ENCODE measurements at regions not wholly inside any gene's neighbourhood (a gene's known extent, or its start where the extent isn't known, plus 50 kb on each side); places are given as distances from the start of the nearest gene placed in this dataset.
A peak's percentile ranks its signal among the peaks of the same experiment; 100 is the strongest.
"Not testable (repeated sequence)": the region's sequence is repeated elsewhere in the genome, so short reads cannot be mapped to it uniquely, and the experiment has no call there.

DNA sequence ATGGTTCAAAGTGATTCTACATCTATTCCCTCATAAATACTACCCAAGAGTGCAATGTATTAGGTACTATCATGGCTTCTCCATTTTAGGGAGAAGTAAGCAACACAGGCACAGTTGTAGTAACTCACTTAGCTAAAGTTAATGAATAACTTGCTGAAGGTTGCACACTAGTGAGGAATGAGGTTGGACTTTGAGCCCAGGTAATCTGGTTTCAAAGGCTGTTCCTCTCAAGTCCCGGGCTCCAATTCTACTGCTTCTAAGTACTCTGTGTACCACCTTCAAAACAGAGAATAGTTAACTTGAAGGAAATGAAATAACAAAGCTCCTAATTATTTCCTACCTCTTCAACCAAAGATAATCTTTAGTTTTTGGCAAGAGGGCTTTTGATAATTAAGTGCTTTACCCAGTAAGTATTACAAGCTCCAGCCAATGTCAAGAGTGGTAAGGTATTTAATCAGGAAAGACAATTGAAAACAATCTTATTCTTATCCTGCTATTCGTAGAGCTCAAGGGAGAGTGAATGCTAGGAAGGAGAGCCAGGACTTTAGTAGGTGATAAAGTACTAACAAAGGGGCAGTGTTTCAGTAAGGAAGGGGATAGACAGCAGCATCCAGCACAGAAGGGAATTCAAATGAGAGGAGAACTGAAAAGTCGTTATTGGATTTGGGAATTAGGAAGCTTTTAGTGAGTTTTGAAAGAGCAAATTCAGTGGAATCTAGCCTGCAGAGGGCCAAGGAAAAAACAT is 158.2 kb upstream of the PTPRZ1 start:
- ChIA-PET CTCF (interaction anchor here (0.6 kb wide), 1 partner anchor 109 kb away, joined by 3 read pairs; no protein-coding TSS in a partner anchor), POLR2A (no interaction called here)
- H2AFZ ChIP-seq (ENCODE audit: low read depth) = no peak overlapping the region
- H3K9me3 ChIP-seq = no peaks in the 10 kb centered on the region
- WGBS (ENCODE audit: low lambda C conversion rate) = 0% methylated on average over 3 of the region's 3 CpGs
- no peak overlapping the region for H3K4me2 ChIP-seq
- H3K4me3 ChIP-seq (ENCODE audit: low read depth in 2 of 2, low read length in 1 of 2) = no peak overlapping the region
- H3F3A ChIP-seq (replicated peaks; ENCODE audit: insufficient read depth) = no peaks in the 10 kb centered on the region
- H3K9me2 ChIP-seq = no peaks in the 10 kb centered on the region
- no peaks in the 10 kb centered on the region for H3K4me1 ChIP-seq (ENCODE audit: control insufficient read depth in 1 of 2, insufficient read depth in 2 of 2, low read depth in 1 of 2, low read length in 1 of 2)
- H3K9ac ChIP-seq = no peak overlapping the region
- H3K36me3 ChIP-seq (replicated peaks in 1 of 2; ENCODE audit: control insufficient read depth in 1 of 2, insufficient read depth in 2 of 2, low read length in 1 of 2) = no peaks in the 10 kb centered on the region
- TF ChIP-seq, protein P1, sequence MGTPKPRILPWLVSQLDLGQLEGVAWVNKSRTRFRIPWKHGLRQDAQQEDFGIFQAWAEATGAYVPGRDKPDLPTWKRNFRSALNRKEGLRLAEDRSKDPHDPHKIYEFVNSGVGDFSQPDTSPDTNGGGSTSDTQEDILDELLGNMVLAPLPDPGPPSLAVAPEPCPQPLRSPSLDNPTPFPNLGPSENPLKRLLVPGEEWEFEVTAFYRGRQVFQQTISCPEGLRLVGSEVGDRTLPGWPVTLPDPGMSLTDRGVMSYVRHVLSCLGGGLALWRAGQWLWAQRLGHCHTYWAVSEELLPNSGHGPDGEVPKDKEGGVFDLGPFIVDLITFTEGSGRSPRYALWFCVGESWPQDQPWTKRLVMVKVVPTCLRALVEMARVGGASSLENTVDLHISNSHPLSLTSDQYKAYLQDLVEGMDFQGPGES (IDR thresholded peaks at IDR 0.05; ENCODE audit: low read depth, low read length) = no peak
- TF ChIP-seq FOXM1 (IDR thresholded peaks at IDR 0.05; ENCODE audit: low read depth) (no peak), GATA2 (CRISPR knock-in tag; IDR thresholded peaks at IDR 0.05) (no peak), CHD2 (IDR thresholded peaks at IDR 0.05; ENCODE audit: low read length, partially characterized antibody) (no peak), SMC3 (IDR thresholded peaks at IDR 0.05; ENCODE audit: low read depth, low read length) (no peak)
- no peak for DNase-seq
- H3K27ac ChIP-seq (ENCODE audit: low read depth in 2 of 2, low read length in 1 of 2) = no peak overlapping the region
- no peaks in the 10 kb centered on the region for H4K20me1 ChIP-seq (ENCODE audit: insufficient read depth)
- no peaks in the 10 kb centered on the region for H3K79me2 ChIP-seq (ENCODE audit: insufficient read depth)
- H3K27me3 ChIP-seq (ENCODE audit: insufficient read depth) = no peaks in the 10 kb centered on the region

DNA sequence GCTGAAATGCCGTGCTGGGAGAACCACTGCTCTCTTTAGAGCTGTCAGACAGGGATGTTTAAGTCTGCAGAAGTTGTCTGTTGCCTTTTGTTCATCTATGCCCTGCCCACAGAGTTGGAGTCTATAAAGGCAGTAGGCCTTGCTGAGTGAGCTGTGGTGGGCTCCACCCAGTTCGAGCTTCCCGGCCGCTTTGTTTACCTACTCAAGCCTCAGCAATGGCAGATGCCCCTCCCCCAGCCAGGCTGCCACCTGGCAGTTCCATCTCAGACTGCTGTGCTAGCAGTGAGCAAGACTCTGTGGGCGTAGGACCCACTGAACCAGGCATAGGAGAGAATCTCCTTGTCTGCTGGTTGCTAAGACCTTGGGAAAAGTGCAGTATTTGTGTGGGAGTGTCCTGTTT is 160.0 kb upstream of the PTPRZ1 start:
- POLR2A ChIA-PET; CTCF ChIA-PET; H3K27me3 ChIP-seq (ENCODE audit: insufficient read depth); DNase-seq; H3K4me2 ChIP-seq; H3K79me2 ChIP-seq (ENCODE audit: insufficient read depth); H2AFZ ChIP-seq (ENCODE audit: low read depth); H3F3A ChIP-seq (replicated peaks; ENCODE audit: insufficient read depth); H3K4me1 ChIP-seq (ENCODE audit: control insufficient read depth in 1 of 2, insufficient read depth in 2 of 2, low read depth in 1 of 2, low read length in 1 of 2); H3K36me3 ChIP-seq (replicated peaks in 1 of 2; ENCODE audit: control insufficient read depth in 1 of 2, insufficient read depth in 2 of 2, low read length in 1 of 2); H3K4me3 ChIP-seq (ENCODE audit: low read depth in 2 of 2, low read length in 1 of 2); H3K9me3 ChIP-seq; H3K9me2 ChIP-seq; H3K27ac ChIP-seq (ENCODE audit: low read depth in 2 of 2, low read length in 1 of 2); H3K9ac ChIP-seq; H4K20me1 ChIP-seq (ENCODE audit: insufficient read depth): not testable (repeated sequence)
- WGBS (ENCODE audit: low lambda C conversion rate) = 0% methylated on average over 5 of the region's 5 CpGs

DNA sequence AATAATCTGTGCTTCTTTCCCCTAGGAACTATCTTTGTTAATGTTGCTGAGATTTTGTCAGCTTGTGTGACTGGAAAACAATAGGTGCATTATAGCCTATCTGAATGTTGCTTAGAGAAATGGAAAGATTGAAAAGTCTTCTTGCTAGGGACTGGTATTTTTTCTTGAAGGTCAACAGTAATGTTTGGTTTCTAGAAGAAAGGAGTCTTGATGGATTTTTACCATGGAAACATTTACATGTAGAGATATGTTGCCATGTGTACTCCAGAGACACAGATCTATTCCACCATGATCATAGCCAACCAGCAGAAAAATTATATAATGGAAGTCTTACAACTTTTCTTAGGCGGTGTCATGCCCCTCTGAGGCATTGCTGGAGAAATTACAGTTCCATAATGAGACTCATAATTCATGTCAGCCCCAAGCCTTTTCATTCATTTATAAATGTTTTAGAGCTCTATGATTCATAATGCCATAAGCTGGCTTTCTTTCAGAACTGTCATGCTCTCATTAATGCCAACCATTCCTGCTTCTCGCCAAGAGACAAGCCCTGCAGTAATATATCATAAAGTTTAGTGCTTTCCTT is 175.1 kb upstream of the PTPRZ1 start:
- no peak for DNase-seq
- WGBS (ENCODE audit: low lambda C conversion rate) = 2% methylated on average over 2 of the region's 2 CpGs
- Histone ChIP-seq H3K9me3 (no peaks in the 10 kb centered on the region), H3K27me3 (ENCODE audit: insufficient read depth) (no peaks in the 10 kb centered on the region), H3K36me3 (replicated peaks in 1 of 2; ENCODE audit: control insufficient read depth in 1 of 2, insufficient read depth in 2 of 2, low read length in 1 of 2) (no peaks in the 10 kb centered on the region), H3K27ac (ENCODE audit: low read depth in 2 of 2, low read length in 1 of 2) (no peak overlapping the region), H3K9me2 (no peaks in the 10 kb centered on the region), H3F3A (replicated peaks; ENCODE audit: insufficient read depth) (no peaks in the 10 kb centered on the region), H3K9ac (no peak overlapping the region), H4K20me1 (ENCODE audit: insufficient read depth) (no peaks in the 10 kb centered on the region), H3K79me2 (ENCODE audit: insufficient read depth) (no peaks in the 10 kb centered on the region), H3K4me2 (no peak overlapping the region), H2AFZ (ENCODE audit: low read depth) (no peak overlapping the region), H3K4me1 (ENCODE audit: control insufficient read depth in 1 of 2, insufficient read depth in 2 of 2, low read depth in 1 of 2, low read length in 1 of 2) (no peaks in the 10 kb centered on the region), H3K4me3 (ENCODE audit: low read depth in 2 of 2, low read length in 1 of 2) (no peak overlapping the region)
- CTCF ChIA-PET = interaction anchor here (0.6 kb wide), 1 partner anchor 16 kb away, joined by 3 read pairs; no protein-coding TSS in a partner anchor
- POLR2A ChIA-PET = no interaction called here
- TF ChIP-seq, protein P2, sequence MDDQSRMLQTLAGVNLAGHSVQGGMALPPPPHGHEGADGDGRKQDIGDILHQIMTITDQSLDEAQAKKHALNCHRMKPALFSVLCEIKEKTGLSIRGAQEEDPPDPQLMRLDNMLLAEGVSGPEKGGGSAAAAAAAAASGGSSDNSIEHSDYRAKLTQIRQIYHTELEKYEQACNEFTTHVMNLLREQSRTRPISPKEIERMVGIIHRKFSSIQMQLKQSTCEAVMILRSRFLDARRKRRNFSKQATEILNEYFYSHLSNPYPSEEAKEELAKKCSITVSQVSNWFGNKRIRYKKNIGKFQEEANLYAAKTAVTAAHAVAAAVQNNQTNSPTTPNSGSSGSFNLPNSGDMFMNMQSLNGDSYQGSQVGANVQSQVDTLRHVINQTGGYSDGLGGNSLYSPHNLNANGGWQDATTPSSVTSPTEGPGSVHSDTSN (IDR thresholded peaks at IDR 0.05) = peak; percentile 16; the same call in 1 of the 2 replicates
- TF ChIP-seq, protein P3, sequence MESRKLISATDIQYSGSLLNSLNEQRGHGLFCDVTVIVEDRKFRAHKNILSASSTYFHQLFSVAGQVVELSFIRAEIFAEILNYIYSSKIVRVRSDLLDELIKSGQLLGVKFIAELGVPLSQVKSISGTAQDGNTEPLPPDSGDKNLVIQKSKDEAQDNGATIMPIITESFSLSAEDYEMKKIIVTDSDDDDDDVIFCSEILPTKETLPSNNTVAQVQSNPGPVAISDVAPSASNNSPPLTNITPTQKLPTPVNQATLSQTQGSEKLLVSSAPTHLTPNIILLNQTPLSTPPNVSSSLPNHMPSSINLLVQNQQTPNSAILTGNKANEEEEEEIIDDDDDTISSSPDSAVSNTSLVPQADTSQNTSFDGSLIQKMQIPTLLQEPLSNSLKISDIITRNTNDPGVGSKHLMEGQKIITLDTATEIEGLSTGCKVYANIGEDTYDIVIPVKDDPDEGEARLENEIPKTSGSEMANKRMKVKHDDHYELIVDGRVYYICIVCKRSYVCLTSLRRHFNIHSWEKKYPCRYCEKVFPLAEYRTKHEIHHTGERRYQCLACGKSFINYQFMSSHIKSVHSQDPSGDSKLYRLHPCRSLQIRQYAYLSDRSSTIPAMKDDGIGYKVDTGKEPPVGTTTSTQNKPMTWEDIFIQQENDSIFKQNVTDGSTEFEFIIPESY (IDR thresholded peaks at IDR 0.05; ENCODE audit: borderline replicate concordance, low read depth) = no peak

Data from SK-N-SH (cell line).